MM.1S (cell line): ENCODE measurements at regions not wholly inside any gene's neighbourhood (a gene's known extent, or its start where the extent isn't known, plus 50 kb on each side); places are given as distances from the start of the nearest gene placed in this dataset.

ENCODE experiments used
- CTCF ChIP-seq: fragments of 300-600 bp; sonication (generic); IDR thresholded peaks from 2 replicates; pipeline ENCODE4 v1.5.1; 2016; ENCODE audit warnings: antibody characterized with exemption, low read length, mixed read lengths
- EZH2 ChIP-seq: fragments of 300-600 bp; sonication (generic); optimal IDR thresholded peaks from 2 replicates; pipeline ENCODE3; 2017; ENCODE audit warnings: low read depth, mild to moderate bottlenecking, antibody characterized with exemption, low read length, mixed read lengths
- EZH2phosphoT487 ChIP-seq: fragments of 300-600 bp; sonication (generic); IDR thresholded peaks from 2 replicates; pipeline ENCODE4 v1.6.1; 2018; ENCODE audit warnings: antibody characterized with exemption, low read length

DNA sequence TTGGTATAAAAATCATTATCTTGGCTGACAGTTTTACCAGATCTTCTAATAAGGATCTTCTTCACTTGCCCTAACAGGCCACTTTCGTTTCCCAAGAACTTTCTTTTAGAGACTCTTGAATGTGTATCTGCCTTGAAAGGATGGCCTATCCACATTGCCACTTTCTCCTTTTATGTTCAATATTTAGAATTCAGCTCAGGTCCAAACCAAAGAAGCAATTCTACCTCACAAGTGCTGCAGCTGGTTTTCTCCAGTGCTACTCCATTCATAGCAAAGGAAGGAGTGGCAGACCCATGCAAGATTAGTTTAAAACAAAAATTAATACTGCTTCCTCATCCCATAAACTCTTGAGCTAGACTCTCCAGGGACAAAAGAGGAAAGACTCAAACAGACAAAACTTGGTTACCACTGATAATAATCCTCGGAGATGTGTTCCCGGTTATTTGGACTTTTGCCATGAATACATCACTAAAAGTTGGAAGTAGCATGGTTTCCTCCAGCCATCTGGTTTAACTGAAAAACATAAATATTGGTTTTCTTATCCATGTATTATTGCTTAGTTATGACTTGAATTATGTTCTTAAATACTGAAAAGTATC is 401.8 kb downstream of the PABPC4L start:
- no peak for TF ChIP-seq CTCF
- TF ChIP-seq EZH2, result no peak
- TF ChIP-seq EZH2phosphoT487, result no peak
